PC-3 (cell line): ENCODE measurements at regions not wholly inside any gene's neighbourhood (a gene's known extent, or its start where the extent isn't known, plus 50 kb on each side); places are given as distances from the start of the nearest gene placed in this dataset.

ENCODE experiments used
- ATAC-seq: fragments of 200-7000 bp; cut with Tn5 transposase; 2 replicates; pipeline ENCODE4 v1.9.1; 2020; ENCODE audit warnings: mild to moderate bottlenecking, moderate library complexity
- BruUV-seq: library from RNA; stranded (reverse); fragments of 400-500 nt; replicated peaks from 2 replicates; lab custom pipeline; 2021; lab: Mats Ljungman, UMichigan
- CTCF ChIA-PET: fragments of 300-600 bp; sonication (Branson Sonifier 250); formaldehyde crosslinking; loops from one replicate; lab custom pipeline; 2022; ENCODE audit warnings: antibody characterized with exemption; lab: Charles Lee
- POLR2A ChIA-PET: fragments of 300-600 bp; sonication (Branson Sonifier 250); formaldehyde crosslinking; loops from one replicate; lab custom pipeline; 2022; ENCODE audit warnings: antibody characterized with exemption; ENCODE audit not compliant: unreplicated experiment; lab: Charles Lee
- DNase-seq: peaks from one replicate; pipeline ENCODE4 v3.0.0-alpha.2; 2015
- H2AFZ ChIP-seq: fragments of 300-600 bp; sonication (generic); 2 replicates; pipeline ENCODE4 v1.6.0; 2016; ENCODE audit warnings: antibody characterized with exemption, low read length
- H3F3A ChIP-seq: fragments of 300-600 bp; sonication (generic); one replicate; pipeline ENCODE4 v1.6.0; 2017; ENCODE audit warnings: antibody characterized with exemption, low read length, control low read depth, mild to moderate bottlenecking; ENCODE audit not compliant: unreplicated experiment
- H3K27ac ChIP-seq: fragments of 300-600 bp; sonication (generic); 2 replicates; pipeline ENCODE4 v1.5.1; 2016; ENCODE audit warnings: mild to moderate bottlenecking, low read length
- H3K27me3 ChIP-seq: fragments of 300-600 bp; sonication (generic); 2 replicates; pipeline ENCODE4 v1.6.1; 2016; ENCODE audit warnings: low read length, mixed read lengths
- H3K36me3 ChIP-seq: fragments of 300-600 bp; sonication (generic); 2 replicates; pipeline ENCODE4 v1.6.1; 2016; ENCODE audit warnings: low read depth, mixed run types, low read length, mixed read lengths
- H3K4me1 ChIP-seq: fragments of 300-600 bp; sonication (generic); 2 replicates; pipeline ENCODE4 v1.5.1; 2016; ENCODE audit warnings: low read length; ENCODE audit not compliant: insufficient read depth
- H3K4me2 ChIP-seq: fragments of 300-600 bp; sonication (generic); 2 replicates; pipeline ENCODE4 v1.6.0; 2016; ENCODE audit warnings: low read length
- H3K4me3 ChIP-seq: fragments of 300-600 bp; sonication (generic); 2 replicates; pipeline ENCODE4 v1.5.1; 2016; ENCODE audit warnings: mild to moderate bottlenecking, low read length, mixed read lengths
- H3K79me2 ChIP-seq: fragments of 300-600 bp; sonication (generic); 2 replicates; pipeline ENCODE4 v1.6.1; 2017; ENCODE audit warnings: low read length, mixed read lengths
- H3K9ac ChIP-seq: fragments of 300-600 bp; sonication (generic); 2 replicates; pipeline ENCODE4 v1.6.0; 2016; ENCODE audit warnings: mild to moderate bottlenecking, low read length
- H3K9me2 ChIP-seq: fragments of 300-600 bp; sonication (generic); replicated peaks from 2 replicates; pipeline ENCODE4 v1.6.1; 2016; ENCODE audit warnings: mixed run types, low read length, mixed read lengths
- H3K9me3 ChIP-seq: fragments of 300-600 bp; sonication (generic); 2 replicates; pipeline ENCODE4 v1.6.1; 2016; ENCODE audit warnings: low read length, mixed read lengths
- H4K20me1 ChIP-seq: fragments of 300-600 bp; sonication (generic); 2 replicates; pipeline ENCODE4 v1.6.1; 2016; ENCODE audit warnings: low read length, mixed read lengths
- CTCF ChIP-seq: fragments of 300-600 bp; sonication (generic); conservative IDR thresholded peaks from 2 replicates; pipeline ENCODE4 v1.5.1; 2017; ENCODE audit warnings: antibody characterized with exemption, low read depth, mild to moderate bottlenecking, low read length
- EZH2 ChIP-seq: fragments of 300-600 bp; sonication (generic); IDR thresholded peaks from one replicate; pipeline ENCODE4 v1.6.1; 2017; ENCODE audit warnings: antibody characterized with exemption, mild to moderate bottlenecking, low read length; ENCODE audit not compliant: unreplicated experiment
- EZH2phosphoT487 ChIP-seq: fragments of 300-600 bp; sonication (generic); IDR thresholded peaks from 2 replicates; pipeline ENCODE4 v1.6.1; 2018; ENCODE audit warnings: mild to moderate bottlenecking, antibody characterized with exemption, low read length, borderline replicate concordance
- intact Hi-C: fragments of 100-400 bp; cut with micrococcal nuclease; formaldehyde crosslinking; loops from 2 replicates; pipeline ENCODE4 v1.9.0; 2023

DNA sequence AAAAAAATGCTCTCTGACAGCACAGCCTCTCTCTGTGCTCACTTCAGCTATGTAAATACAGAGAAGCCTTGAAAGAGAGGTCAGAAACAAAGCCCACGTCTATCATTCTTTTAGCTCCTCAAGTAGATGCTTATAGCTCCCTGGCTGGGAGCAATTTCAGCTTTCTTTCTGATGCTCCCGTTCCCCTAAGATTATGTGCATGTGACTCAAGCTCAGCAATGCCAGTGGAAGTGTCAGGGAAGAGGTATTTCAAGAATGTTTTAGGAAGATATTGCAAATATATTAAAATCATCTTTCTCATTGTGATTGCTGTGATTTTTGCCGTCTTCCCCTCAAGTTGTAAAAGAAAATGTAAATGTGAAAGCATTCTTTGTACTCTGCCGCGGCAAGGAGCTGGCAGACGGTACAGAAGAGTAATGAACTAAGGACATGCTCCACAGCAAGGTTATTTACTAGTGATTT is 1353.7 kb upstream of the ACO1 start:
- H4K20me1 ChIP-seq = no peaks in the 10 kb centered on the region
- peak; percentile 7 for DNase-seq
- H3K4me1 ChIP-seq = no peaks in the 10 kb centered on the region
- no peak overlapping the region for H3K9ac ChIP-seq
- no peaks in the 10 kb centered on the region for H3F3A ChIP-seq
- ChIA-PET POLR2A (no interaction called here), CTCF (no interaction called here)
- H3K27me3 ChIP-seq = no peaks in the 10 kb centered on the region
- no peaks in the 10 kb centered on the region for H3K79me2 ChIP-seq
- no peak overlapping the region for H3K27ac ChIP-seq
- no peaks in the 10 kb centered on the region for H3K36me3 ChIP-seq
- H3K4me2 ChIP-seq = no peak overlapping the region
- no TSS peak for BruUV-seq
- no peaks in the 10 kb centered on the region for H3K9me2 ChIP-seq
- H3K4me3 ChIP-seq = no peak overlapping the region
- H2AFZ ChIP-seq = no peak overlapping the region
- intact Hi-C loops = no loop called here
- TF ChIP-seq EZH2phosphoT487 = no peak
- no peak for TF ChIP-seq CTCF
- TF ChIP-seq EZH2 = no peak
- H3K9me3 ChIP-seq = no peaks in the 10 kb centered on the region
- ATAC-seq = no peak

DNA sequence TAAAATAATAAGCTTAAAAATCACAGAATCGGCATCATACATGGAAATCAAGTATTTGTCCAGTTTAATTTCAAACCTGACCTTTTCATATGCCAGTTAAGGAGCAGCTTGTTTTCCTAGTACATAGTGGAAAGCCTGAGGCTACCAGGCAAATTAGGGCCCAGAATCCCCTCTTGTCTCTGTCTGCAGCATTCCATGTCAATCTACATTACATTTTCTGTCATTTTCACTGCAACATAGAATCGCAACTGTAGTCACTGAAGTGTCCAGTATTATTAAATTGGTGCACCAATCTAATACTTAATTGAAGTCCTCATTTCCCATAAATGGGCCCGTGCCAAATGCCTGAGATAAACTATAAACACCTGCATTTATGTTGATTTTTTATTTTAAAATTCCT is 1352.2 kb upstream of the ACO1 start:
- Histone ChIP-seq H3F3A (no peaks in the 10 kb centered on the region), H3K9me2 (no peaks in the 10 kb centered on the region), H3K79me2 (no peaks in the 10 kb centered on the region), H2AFZ (no peak overlapping the region), H3K4me1 (no peaks in the 10 kb centered on the region), H3K27me3 (no peaks in the 10 kb centered on the region), H3K4me3 (no peak overlapping the region), H4K20me1 (no peaks in the 10 kb centered on the region), H3K27ac (no peak overlapping the region), H3K36me3 (no peaks in the 10 kb centered on the region), H3K9me3 (no peaks in the 10 kb centered on the region), H3K9ac (no peak overlapping the region), H3K4me2 (no peak overlapping the region)
- no peak for DNase-seq
- BruUV-seq = no TSS peak
- POLR2A ChIA-PET = no interaction called here
- no peak for ATAC-seq
- no peak for TF ChIP-seq EZH2
- TF ChIP-seq EZH2phosphoT487 = no peak
- no peak for TF ChIP-seq CTCF
- intact Hi-C loops = no loop called here
- CTCF ChIA-PET = no interaction called here

- no peak overlapping the region for H3K4me2 ChIP-seq
- no peak for ATAC-seq
- no TSS peak for BruUV-seq
Observed at GRCh38 chr9:31034311-31034710, 1350.1 kb upstream of the ACO1 start.

More at GRCh38 chr9:31034311-31034710, 1350.1 kb upstream of the ACO1 start:
- Histone ChIP-seq H4K20me1 (no peaks in the 10 kb centered on the region), H3K9ac (no peak overlapping the region), H3K9me2 (no peaks in the 10 kb centered on the region), H3K27ac (no peak overlapping the region), H3F3A (no peaks in the 10 kb centered on the region), H3K36me3 (no peaks in the 10 kb centered on the region), H3K27me3 (no peaks in the 10 kb centered on the region), H3K79me2 (no peaks in the 10 kb centered on the region), H3K9me3 (no peaks in the 10 kb centered on the region), H3K4me3 (no peak overlapping the region), H3K4me1 (no peaks in the 10 kb centered on the region), H2AFZ (no peak overlapping the region)
- no peak for DNase-seq
- intact Hi-C loops = no loop called here
- ChIA-PET CTCF (no interaction called here), POLR2A (no interaction called here)
- TF ChIP-seq CTCF = no peak
- TF ChIP-seq EZH2 = no peak
- TF ChIP-seq EZH2phosphoT487 = no peak
